ENCODE measurements at regions not wholly inside any gene's neighbourhood (a gene's known extent, or its start where the extent isn't known, plus 50 kb on each side); places are given as distances from the start of the nearest gene placed in this dataset.

DNA sequence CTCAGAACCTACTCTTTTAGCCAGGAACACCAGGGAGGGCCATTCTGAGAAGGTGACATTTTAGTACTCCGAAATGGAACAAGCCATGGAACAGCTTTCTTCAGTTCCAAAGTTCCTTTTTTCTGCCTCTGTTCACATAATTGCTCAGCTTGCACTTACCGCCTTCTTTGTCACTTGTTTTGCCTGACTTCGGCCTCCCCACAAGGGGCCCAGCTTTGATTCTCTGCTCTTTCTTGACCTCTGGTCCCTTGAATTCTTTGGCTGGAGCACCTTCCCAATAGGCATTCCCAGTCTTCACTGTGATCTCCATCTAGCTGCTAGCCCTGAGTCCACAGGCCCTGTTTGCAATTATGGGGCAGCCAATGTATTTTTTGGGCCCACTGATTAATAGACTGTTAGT, 51.4 kb upstream of the SLC7A14 start:
- Histone ChIP-seq H3K4me3 (replicated peaks in 1 of 3; ENCODE audit: insufficient read depth in 1 of 3, low read depth in 1 of 3, low read length in 3 of 3) (no peak overlapping the region), H3K9ac (replicated peaks; ENCODE audit: extremely low read depth, insufficient read depth, low read length) (no peak overlapping the region), H2AFZ (ENCODE audit: low read depth, low read length) (no peak overlapping the region), H3K27ac (ENCODE audit: insufficient read depth, low read depth, low read length) (no peak overlapping the region), H4K20me1 (replicated peaks; ENCODE audit: control insufficient read depth, extremely low read depth, insufficient read depth, low read length) (no peaks in the 10 kb centered on the region), H3K79me2 (ENCODE audit: control insufficient read depth, insufficient read depth, low read length) (no peaks in the 10 kb centered on the region), H3K4me1 (ENCODE audit: control insufficient read depth, extremely low read depth, insufficient read depth, low read length) (no peaks in the 10 kb centered on the region), H3K9me1 (replicated peaks; ENCODE audit: control insufficient read depth, extremely low read depth, insufficient read depth, low read length) (no peaks in the 10 kb centered on the region), H3K36me3 (ENCODE audit: control insufficient read depth in 2 of 2, extremely low read depth in 1 of 2, insufficient read depth in 2 of 2, low read length in 2 of 2) (no peaks in the 10 kb centered on the region), H3K27me3 (ENCODE audit: control insufficient read depth in 2 of 2, insufficient read depth in 2 of 2, low read length in 2 of 2) (no peaks in the 10 kb centered on the region), H3K4me2 (ENCODE audit: insufficient read depth, low read length) (no peak overlapping the region), H3K9me3 (replicated peaks; ENCODE audit: control insufficient read depth, insufficient read depth, low read length) (no peaks in the 10 kb centered on the region)
- BruUV-seq (replicated peaks): no TSS peak
- FAIRE-seq (no peak), DNase-seq (ENCODE audit: low read depth, low spot score) (no peak)
- TF ChIP-seq JUN (IDR thresholded peaks at IDR 0.05; ENCODE audit: borderline replicate concordance, insufficient read depth, insufficient read length, low read depth): no peak
- TF ChIP-seq, protein P1, sequence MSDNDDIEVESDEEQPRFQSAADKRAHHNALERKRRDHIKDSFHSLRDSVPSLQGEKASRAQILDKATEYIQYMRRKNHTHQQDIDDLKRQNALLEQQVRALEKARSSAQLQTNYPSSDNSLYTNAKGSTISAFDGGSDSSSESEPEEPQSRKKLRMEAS (IDR thresholded peaks at IDR 0.05; ENCODE audit: insufficient read depth, insufficient read length): no peak
- TF ChIP-seq GATA2 (IDR thresholded peaks at IDR 0.05; ENCODE audit: insufficient read depth, insufficient read length, low read depth, low read length): no peak
- TF ChIP-seq POLR2AphosphoS5 (IDR thresholded peaks at IDR 0.05; ENCODE audit: insufficient read depth, low read depth, low read length): no peak
- TF ChIP-seq POLR2A (IDR thresholded peaks at IDR 0.05; ENCODE audit: low read depth, low read length): no peak
- TF ChIP-seq, protein P2, sequence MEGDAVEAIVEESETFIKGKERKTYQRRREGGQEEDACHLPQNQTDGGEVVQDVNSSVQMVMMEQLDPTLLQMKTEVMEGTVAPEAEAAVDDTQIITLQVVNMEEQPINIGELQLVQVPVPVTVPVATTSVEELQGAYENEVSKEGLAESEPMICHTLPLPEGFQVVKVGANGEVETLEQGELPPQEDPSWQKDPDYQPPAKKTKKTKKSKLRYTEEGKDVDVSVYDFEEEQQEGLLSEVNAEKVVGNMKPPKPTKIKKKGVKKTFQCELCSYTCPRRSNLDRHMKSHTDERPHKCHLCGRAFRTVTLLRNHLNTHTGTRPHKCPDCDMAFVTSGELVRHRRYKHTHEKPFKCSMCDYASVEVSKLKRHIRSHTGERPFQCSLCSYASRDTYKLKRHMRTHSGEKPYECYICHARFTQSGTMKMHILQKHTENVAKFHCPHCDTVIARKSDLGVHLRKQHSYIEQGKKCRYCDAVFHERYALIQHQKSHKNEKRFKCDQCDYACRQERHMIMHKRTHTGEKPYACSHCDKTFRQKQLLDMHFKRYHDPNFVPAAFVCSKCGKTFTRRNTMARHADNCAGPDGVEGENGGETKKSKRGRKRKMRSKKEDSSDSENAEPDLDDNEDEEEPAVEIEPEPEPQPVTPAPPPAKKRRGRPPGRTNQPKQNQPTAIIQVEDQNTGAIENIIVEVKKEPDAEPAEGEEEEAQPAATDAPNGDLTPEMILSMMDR (IDR thresholded peaks at IDR 0.05; ENCODE audit: extremely low read depth in 1 of 2, insufficient read depth in 1 of 2, low read depth in 1 of 2, low read length in 2 of 2): no peak
- TF ChIP-seq EZH2 (IDR thresholded peaks at IDR 0.05; ENCODE audit: borderline replicate concordance, low read depth, low read length, severe bottlenecking): no peak
- TF ChIP-seq FOS (IDR thresholded peaks at IDR 0.05; ENCODE audit: borderline replicate concordance, insufficient read depth, low read length): no peak
- no peak for TF ChIP-seq MYC (IDR thresholded peaks at IDR 0.05; ENCODE audit: low read depth, low read length)
- intact Hi-C loops (cut with micrococcal nuclease) (no loop called here), dilution Hi-C loops (cut with MboI; ENCODE audit: extremely low pct_ligation_motif_present, low sequenced_read_pairs) (no loop called here)
- ChIA-PET CTCF (interaction anchor here (1.0 kb wide), 1 partner anchor 9 kb away, joined by 3 read pairs; no protein-coding TSS in a partner anchor), POLR2A (no interaction called here)
